WTC11 (cell line): ENCODE measurements at regions not wholly inside any gene's neighbourhood (a gene's known extent, or its start where the extent isn't known, plus 50 kb on each side); places are given as distances from the start of the nearest gene placed in this dataset.

Source experiments
- ATAC-seq: fragments of 200-7000 bp; cut with Tn5 transposase; 2 replicates; pipeline ENCODE4 v1.10.0; 2021; ENCODE audit warnings: mild to moderate bottlenecking, moderate library complexity
- CTCF ChIA-PET: fragments of 300-600 bp; sonication (Branson Sonifier 250); formaldehyde crosslinking; loops from one replicate; lab custom pipeline; 2021; ENCODE audit warnings: antibody characterized with exemption; lab: Charles Lee
- POLR2A ChIA-PET: fragments of 350-600 bp; sonication (Branson Sonifier 250); formaldehyde crosslinking; loops from one replicate; lab custom pipeline; 2021; ENCODE audit warnings: antibody characterized with exemption; lab: Charles Lee
- DNase-seq: peaks from one replicate; pipeline ENCODE4 v3.0.0; 2021; ENCODE audit warnings: low spot score
- H3K27ac Mint-ChIP-seq: 2 replicates; pipeline ENCODE4 v1.8.0; 2021; ENCODE audit warnings: mixed read lengths
- H3K27me3 Mint-ChIP-seq: 2 replicates; pipeline ENCODE4 v1.8.0; 2021; ENCODE audit warnings: low read depth, mild to moderate bottlenecking, moderate library complexity, mixed read lengths
- H3K36me3 Mint-ChIP-seq: 2 replicates; pipeline ENCODE4 v1.8.0; 2021; ENCODE audit warnings: mixed read lengths
- H3K4me1 Mint-ChIP-seq: 2 replicates; pipeline ENCODE4 v1.8.0; 2022; ENCODE audit warnings: mixed read lengths
- H3K4me3 Mint-ChIP-seq: 2 replicates; pipeline ENCODE4 v1.8.0; 2021; ENCODE audit warnings: mild to moderate bottlenecking, moderate library complexity, mixed read lengths
- H3K9me3 Mint-ChIP-seq: 2 replicates; pipeline ENCODE4 v1.8.0; 2021; ENCODE audit warnings: mixed read lengths
- ATF1 ChIP-seq: sonication (generic); formaldehyde crosslinking; IDR thresholded peaks from 2 replicates; pipeline ENCODE4 v1.8.1; 2023; ENCODE audit warnings: mild to moderate bottlenecking, moderate library complexity, missing genetic modification reagents
- CREM ChIP-seq: sonication (generic); formaldehyde crosslinking; IDR thresholded peaks from 2 replicates; pipeline ENCODE4 v1.8.1; 2022; ENCODE audit warnings: mild to moderate bottlenecking, missing genetic modification reagents, moderate library complexity
- ESRRA ChIP-seq: sonication (generic); formaldehyde crosslinking; IDR thresholded peaks from 2 replicates; pipeline ENCODE4 v1.8.1; 2022; ENCODE audit warnings: mild to moderate bottlenecking, missing genetic modification reagents, borderline replicate concordance
- FOXJ3 ChIP-seq: sonication (generic); formaldehyde crosslinking; IDR thresholded peaks from 2 replicates; pipeline ENCODE4 v1.9.0; 2021; ENCODE audit warnings: missing genetic modification reagents, mild to moderate bottlenecking, borderline replicate concordance
- FOXP1 ChIP-seq: sonication (generic); formaldehyde crosslinking; IDR thresholded peaks from 2 replicates; pipeline ENCODE4 v1.8.0; 2022; ENCODE audit warnings: missing genetic modification reagents, mild to moderate bottlenecking, moderate library complexity, borderline replicate concordance
- GABPB1 ChIP-seq: sonication (generic); formaldehyde crosslinking; IDR thresholded peaks from 2 replicates; pipeline ENCODE4 v1.8.1; 2023; ENCODE audit warnings: mild to moderate bottlenecking, missing genetic modification reagents
- IRF2 ChIP-seq: sonication (generic); formaldehyde crosslinking; IDR thresholded peaks from 2 replicates; pipeline ENCODE4 v1.8.0; 2022; ENCODE audit warnings: low read depth, missing genetic modification reagents, borderline replicate concordance
- KAT7 ChIP-seq: sonication (generic); formaldehyde crosslinking; IDR thresholded peaks from 2 replicates; pipeline ENCODE4 v1.8.1; 2023; ENCODE audit warnings: missing genetic modification reagents, mild to moderate bottlenecking, borderline replicate concordance
- MYBL2 ChIP-seq: sonication (generic); formaldehyde crosslinking; IDR thresholded peaks from 2 replicates; pipeline ENCODE4 v1.8.1; 2023; ENCODE audit warnings: mild to moderate bottlenecking, moderate library complexity, missing genetic modification reagents
- NFYB ChIP-seq: sonication (generic); formaldehyde crosslinking; conservative IDR thresholded peaks from 2 replicates; pipeline ENCODE4 v1.8.0; 2022; ENCODE audit warnings: low read depth, missing genetic modification reagents
- OVOL2 ChIP-seq: fragments of 250-450 bp; sonication (Bioruptor Pico); IDR thresholded peaks from 2 replicates; pipeline ENCODE4 v1.9.0; 2021; ENCODE audit warnings: mild to moderate bottlenecking, borderline replicate concordance
- RORB ChIP-seq: fragments of 250-450 bp; sonication (Bioruptor Pico); IDR thresholded peaks from 2 replicates; pipeline ENCODE4 v1.9.0; 2021; ENCODE audit warnings: mild to moderate bottlenecking
- SOX15 ChIP-seq: fragments of 250-450 bp; sonication (Bioruptor Pico); IDR thresholded peaks from 2 replicates; pipeline ENCODE4 v1.9.0; 2021; ENCODE audit warnings: mild to moderate bottlenecking
- TEAD1 ChIP-seq: sonication (generic); formaldehyde crosslinking; IDR thresholded peaks from 2 replicates; pipeline ENCODE4 v1.8.0; 2022; ENCODE audit warnings: mild to moderate bottlenecking, missing genetic modification reagents
- ZNF138 ChIP-seq: sonication (generic); formaldehyde crosslinking; conservative IDR thresholded peaks from 2 replicates; pipeline ENCODE4 v1.8.1; 2022; ENCODE audit warnings: mild to moderate bottlenecking, moderate library complexity, missing genetic modification reagents
- ZNF219 ChIP-seq: sonication (generic); formaldehyde crosslinking; IDR thresholded peaks from 2 replicates; pipeline ENCODE4 v1.8.0; 2023; ENCODE audit warnings: missing genetic modification reagents, mild to moderate bottlenecking, borderline replicate concordance
- ZNF232 ChIP-seq: sonication (generic); formaldehyde crosslinking; IDR thresholded peaks from 2 replicates; pipeline ENCODE4 v1.8.0; 2022; ENCODE audit warnings: mild to moderate bottlenecking, missing genetic modification reagents
- TF ChIP-seq, protein P1 (sequence below): fragments of 250-450 bp; sonication (Bioruptor Pico); conservative IDR thresholded peaks from 2 replicates; pipeline ENCODE4 v1.9.0; 2021; ENCODE audit warnings: mild to moderate bottlenecking
- TF ChIP-seq, protein P2 (sequence below): fragments of 250-450 bp; sonication (Bioruptor Pico); IDR thresholded peaks from 2 replicates; pipeline ENCODE4 v1.9.0; 2021; ENCODE audit warnings: moderate library complexity, mild to moderate bottlenecking, inconsistent platforms, borderline replicate concordance
- TF ChIP-seq, protein P3 (sequence below): fragments of 200-600 bp; IDR thresholded peaks from 2 replicates; pipeline ENCODE4 v1.8.0; 2022; ENCODE audit warnings: antibody characterized with exemption
- TF ChIP-seq, protein P4 (sequence below): sonication (generic); formaldehyde crosslinking; conservative IDR thresholded peaks from 2 replicates; pipeline ENCODE4 v1.8.1; 2023; ENCODE audit warnings: mild to moderate bottlenecking, low read depth, missing genetic modification reagents, moderate library complexity
- TF ChIP-seq, protein P5 (sequence below): fragments of 250-450 bp; sonication (Bioruptor Pico); IDR thresholded peaks from 2 replicates; pipeline ENCODE4 v1.9.0; 2021; ENCODE audit warnings: mild to moderate bottlenecking
- TF ChIP-seq, protein P6 (sequence below): sonication (generic); formaldehyde crosslinking; IDR thresholded peaks from 2 replicates; pipeline ENCODE4 v1.8.0; 2022; ENCODE audit warnings: mild to moderate bottlenecking, missing genetic modification reagents
- TF ChIP-seq, protein P7 (sequence below): sonication (generic); formaldehyde crosslinking; IDR thresholded peaks from 2 replicates; pipeline ENCODE4 v1.8.0; 2023; ENCODE audit warnings: missing genetic modification reagents
- TF ChIP-seq, protein P8 (sequence below): sonication (generic); formaldehyde crosslinking; IDR thresholded peaks from 2 replicates; pipeline ENCODE4 v1.8.1; 2022; ENCODE audit warnings: mild to moderate bottlenecking, moderate library complexity, missing genetic modification reagents

DNA sequence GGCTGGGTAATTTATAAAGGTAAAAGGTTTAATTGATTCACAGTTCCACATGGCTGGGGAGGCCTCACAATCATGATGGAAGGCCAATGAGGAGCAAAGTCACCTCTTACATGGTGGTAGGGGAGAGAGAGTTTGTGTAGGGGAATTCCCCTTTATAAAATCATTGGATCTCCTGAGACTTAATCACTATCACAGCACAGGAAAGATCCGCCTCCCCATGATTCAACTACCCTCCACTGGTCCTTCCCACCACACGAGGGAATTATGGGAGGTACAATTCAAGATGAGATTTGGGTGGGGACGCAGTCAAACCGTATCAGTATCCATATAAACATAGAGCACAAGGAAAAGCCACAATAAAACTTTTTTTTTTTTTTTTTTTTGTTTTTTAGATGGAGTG, 172.6 kb upstream of the PIEZO2 start (continued):
- TF ChIP-seq ZNF219 (CRISPR knock-in tag) (no peak), SOX15 (CRISPR knock-in tag) (no peak), FOXJ3 (no peak), ZNF232 (CRISPR knock-in tag) (no peak), OVOL2 (CRISPR knock-in tag) (no peak), ATF1 (CRISPR knock-in tag) (no peak), TEAD1 (no peak), KAT7 (CRISPR knock-in tag) (no peak)
- TF ChIP-seq, protein P1, sequence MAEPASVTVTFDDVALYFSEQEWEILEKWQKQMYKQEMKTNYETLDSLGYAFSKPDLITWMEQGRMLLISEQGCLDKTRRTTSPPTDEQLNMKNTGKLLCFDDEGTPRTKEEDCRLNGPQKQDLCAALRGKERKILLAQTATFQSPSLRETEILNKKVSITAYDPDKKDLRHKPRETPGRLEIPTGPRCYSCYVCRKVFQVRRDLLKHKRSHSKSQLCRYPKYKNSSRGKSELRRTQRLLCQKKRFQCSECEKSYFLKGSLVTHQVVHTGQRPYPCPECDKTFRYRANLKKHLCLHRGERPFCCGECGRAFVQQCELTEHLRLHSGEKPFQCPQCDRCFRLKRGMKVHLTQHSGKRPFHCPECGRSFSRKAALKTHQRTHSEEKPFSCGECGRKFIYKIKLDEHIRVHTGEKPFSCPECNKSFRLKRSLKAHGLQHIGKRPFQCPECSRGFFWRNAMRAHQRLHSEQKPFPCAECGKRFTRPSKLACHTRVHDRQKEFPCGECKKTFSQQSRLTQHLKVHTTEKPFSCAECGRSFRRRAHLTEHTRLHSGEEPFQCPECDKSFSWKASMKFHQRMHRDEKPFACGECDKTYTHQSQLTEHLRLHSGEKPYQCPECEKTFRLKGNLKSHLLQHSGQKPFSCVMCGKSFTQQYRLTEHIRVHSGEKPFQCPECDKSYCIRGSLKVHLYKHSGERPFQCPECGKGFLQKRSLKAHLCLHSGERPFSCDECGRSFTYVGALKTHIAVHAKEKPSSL (CRISPR knock-in tag): no peak
- TF ChIP-seq, protein P2, sequence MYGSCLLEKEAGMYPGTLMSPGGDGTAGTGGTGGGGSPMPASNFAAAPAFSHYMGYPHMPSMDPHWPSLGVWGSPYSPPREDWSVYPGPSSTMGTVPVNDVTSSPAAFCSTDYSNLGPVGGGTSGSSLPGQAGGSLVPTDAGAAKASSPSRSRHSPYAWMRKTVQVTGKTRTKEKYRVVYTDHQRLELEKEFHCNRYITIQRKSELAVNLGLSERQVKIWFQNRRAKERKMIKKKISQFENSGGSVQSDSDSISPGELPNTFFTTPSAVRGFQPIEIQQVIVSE: no peak
- TF ChIP-seq, protein P3, sequence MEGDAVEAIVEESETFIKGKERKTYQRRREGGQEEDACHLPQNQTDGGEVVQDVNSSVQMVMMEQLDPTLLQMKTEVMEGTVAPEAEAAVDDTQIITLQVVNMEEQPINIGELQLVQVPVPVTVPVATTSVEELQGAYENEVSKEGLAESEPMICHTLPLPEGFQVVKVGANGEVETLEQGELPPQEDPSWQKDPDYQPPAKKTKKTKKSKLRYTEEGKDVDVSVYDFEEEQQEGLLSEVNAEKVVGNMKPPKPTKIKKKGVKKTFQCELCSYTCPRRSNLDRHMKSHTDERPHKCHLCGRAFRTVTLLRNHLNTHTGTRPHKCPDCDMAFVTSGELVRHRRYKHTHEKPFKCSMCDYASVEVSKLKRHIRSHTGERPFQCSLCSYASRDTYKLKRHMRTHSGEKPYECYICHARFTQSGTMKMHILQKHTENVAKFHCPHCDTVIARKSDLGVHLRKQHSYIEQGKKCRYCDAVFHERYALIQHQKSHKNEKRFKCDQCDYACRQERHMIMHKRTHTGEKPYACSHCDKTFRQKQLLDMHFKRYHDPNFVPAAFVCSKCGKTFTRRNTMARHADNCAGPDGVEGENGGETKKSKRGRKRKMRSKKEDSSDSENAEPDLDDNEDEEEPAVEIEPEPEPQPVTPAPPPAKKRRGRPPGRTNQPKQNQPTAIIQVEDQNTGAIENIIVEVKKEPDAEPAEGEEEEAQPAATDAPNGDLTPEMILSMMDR: no peak

DNA sequence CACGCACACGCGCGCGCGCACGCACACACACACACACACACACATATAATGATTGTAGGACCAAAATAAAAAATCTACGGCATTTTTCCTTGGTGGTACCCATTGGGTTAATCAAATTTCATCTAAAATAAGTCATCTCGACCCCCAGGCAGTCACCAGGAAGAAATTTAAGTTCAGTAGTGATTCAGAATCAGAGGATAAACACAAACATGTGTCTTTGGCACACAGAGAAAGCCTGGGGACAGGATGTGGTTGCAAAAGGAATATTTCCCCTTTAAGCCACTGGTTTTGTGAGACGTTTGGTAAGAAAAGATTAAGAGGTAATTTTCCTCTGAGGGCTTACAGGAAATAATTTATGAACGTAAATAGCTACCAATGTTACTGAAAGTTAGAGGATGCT, 171.6 kb upstream of the PIEZO2 start:
- Mint-ChIP-seq H3K27ac (no peak overlapping the region), H3K9me3 (no peaks in the 10 kb centered on the region), H3K4me1 (no peaks in the 10 kb centered on the region), H3K36me3 (no peaks in the 10 kb centered on the region), H3K4me3 (no peak overlapping the region), H3K27me3 (no peaks in the 10 kb centered on the region)
- TF ChIP-seq, protein P4, sequence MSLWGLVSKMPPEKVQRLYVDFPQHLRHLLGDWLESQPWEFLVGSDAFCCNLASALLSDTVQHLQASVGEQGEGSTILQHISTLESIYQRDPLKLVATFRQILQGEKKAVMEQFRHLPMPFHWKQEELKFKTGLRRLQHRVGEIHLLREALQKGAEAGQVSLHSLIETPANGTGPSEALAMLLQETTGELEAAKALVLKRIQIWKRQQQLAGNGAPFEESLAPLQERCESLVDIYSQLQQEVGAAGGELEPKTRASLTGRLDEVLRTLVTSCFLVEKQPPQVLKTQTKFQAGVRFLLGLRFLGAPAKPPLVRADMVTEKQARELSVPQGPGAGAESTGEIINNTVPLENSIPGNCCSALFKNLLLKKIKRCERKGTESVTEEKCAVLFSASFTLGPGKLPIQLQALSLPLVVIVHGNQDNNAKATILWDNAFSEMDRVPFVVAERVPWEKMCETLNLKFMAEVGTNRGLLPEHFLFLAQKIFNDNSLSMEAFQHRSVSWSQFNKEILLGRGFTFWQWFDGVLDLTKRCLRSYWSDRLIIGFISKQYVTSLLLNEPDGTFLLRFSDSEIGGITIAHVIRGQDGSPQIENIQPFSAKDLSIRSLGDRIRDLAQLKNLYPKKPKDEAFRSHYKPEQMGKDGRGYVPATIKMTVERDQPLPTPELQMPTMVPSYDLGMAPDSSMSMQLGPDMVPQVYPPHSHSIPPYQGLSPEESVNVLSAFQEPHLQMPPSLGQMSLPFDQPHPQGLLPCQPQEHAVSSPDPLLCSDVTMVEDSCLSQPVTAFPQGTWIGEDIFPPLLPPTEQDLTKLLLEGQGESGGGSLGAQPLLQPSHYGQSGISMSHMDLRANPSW (CRISPR knock-in tag): no peak
- TF ChIP-seq, protein P5, sequence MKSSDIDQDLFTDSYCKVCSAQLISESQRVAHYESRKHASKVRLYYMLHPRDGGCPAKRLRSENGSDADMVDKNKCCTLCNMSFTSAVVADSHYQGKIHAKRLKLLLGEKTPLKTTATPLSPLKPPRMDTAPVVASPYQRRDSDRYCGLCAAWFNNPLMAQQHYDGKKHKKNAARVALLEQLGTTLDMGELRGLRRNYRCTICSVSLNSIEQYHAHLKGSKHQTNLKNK: no peak
- no peak for TF ChIP-seq FOXP1 (CRISPR knock-in tag)
- no peak for TF ChIP-seq CREM (CRISPR knock-in tag)
- no peak for TF ChIP-seq RORB (CRISPR knock-in tag)
- TF ChIP-seq ESRRA (CRISPR knock-in tag): no peak
- no peak for TF ChIP-seq IRF2 (CRISPR knock-in tag)
- TF ChIP-seq, protein P6, sequence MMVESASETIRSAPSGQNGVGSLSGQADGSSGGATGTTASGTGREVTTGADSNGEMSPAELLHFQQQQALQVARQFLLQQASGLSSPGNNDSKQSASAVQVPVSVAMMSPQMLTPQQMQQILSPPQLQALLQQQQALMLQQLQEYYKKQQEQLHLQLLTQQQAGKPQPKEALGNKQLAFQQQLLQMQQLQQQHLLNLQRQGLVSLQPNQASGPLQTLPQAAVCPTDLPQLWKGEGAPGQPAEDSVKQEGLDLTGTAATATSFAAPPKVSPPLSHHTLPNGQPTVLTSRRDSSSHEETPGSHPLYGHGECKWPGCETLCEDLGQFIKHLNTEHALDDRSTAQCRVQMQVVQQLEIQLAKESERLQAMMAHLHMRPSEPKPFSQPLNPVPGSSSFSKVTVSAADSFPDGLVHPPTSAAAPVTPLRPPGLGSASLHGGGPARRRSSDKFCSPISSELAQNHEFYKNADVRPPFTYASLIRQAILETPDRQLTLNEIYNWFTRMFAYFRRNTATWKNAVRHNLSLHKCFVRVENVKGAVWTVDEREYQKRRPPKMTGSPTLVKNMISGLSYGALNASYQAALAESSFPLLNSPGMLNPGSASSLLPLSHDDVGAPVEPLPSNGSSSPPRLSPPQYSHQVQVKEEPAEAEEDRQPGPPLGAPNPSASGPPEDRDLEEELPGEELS (CRISPR knock-in tag): no peak
- TF ChIP-seq, protein P7, sequence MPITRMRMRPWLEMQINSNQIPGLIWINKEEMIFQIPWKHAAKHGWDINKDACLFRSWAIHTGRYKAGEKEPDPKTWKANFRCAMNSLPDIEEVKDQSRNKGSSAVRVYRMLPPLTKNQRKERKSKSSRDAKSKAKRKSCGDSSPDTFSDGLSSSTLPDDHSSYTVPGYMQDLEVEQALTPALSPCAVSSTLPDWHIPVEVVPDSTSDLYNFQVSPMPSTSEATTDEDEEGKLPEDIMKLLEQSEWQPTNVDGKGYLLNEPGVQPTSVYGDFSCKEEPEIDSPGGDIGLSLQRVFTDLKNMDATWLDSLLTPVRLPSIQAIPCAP (CRISPR knock-in tag): no peak
- TF ChIP-seq FOXJ3: no peak
- no peak for TF ChIP-seq MYBL2 (CRISPR knock-in tag)
- no peak for TF ChIP-seq ZNF138
- no peak for TF ChIP-seq GABPB1 (CRISPR knock-in tag)
- TF ChIP-seq, protein P8, sequence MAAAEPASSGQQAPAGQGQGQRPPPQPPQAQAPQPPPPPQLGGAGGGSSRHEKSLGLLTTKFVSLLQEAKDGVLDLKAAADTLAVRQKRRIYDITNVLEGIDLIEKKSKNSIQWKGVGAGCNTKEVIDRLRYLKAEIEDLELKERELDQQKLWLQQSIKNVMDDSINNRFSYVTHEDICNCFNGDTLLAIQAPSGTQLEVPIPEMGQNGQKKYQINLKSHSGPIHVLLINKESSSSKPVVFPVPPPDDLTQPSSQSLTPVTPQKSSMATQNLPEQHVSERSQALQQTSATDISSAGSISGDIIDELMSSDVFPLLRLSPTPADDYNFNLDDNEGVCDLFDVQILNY (CRISPR knock-in tag): no peak
- no peak for TF ChIP-seq NFYB
- ChIA-PET POLR2A (no interaction called here), CTCF (interaction anchor here (1.3 kb wide), 1 partner anchor 11 kb away, joined by 5 read pairs; no protein-coding TSS in a partner anchor)
- DNase-seq (no peak), ATAC-seq (no peak)
